Esophagus squamous epithelium (tissue), 5 donors: ENCODE measurements at regions not wholly inside any gene's neighbourhood (a gene's known extent, or its start where the extent isn't known, plus 50 kb on each side); places are given as distances from the start of the nearest gene placed in this dataset.

Experiments used
- DNase-seq: peaks from one replicate; lab custom pipeline; 2025; lab: John Stamatoyannopoulos, UW
- H3K27ac ChIP-seq, 4 donors: fragments of 200-600 bp; sonication (generic); one replicate each; pipeline ENCODE4 v1.5.1; 2016 to 2019; ENCODE audit warnings: mild to moderate bottlenecking in 1 of 4
- H3K27me3 ChIP-seq, 4 donors: fragments of 200-600 bp; sonication (generic); 1 replicate in 3 of 4; 2 replicates in 1 of 4; pipeline versions ENCODE4 v1.5.1 to v1.6.0; 2017 to 2021; ENCODE audit warnings: antibody characterized with exemption in 1 of 4
- H3K36me3 ChIP-seq, 3 donors: fragments of 200-600 bp; sonication (generic); one replicate each; pipeline ENCODE4 v1.5.1; 2016 to 2019
- H3K4me1 ChIP-seq, 3 donors: fragments of 200-600 bp; sonication (generic); one replicate each; pipeline ENCODE4 v1.5.1; 2017 to 2019
- H3K4me3 ChIP-seq, 4 donors: fragments of 200-600 bp; sonication (generic); 1 replicate in 3 of 4; 2 replicates in 1 of 4; pipeline ENCODE4 v1.5.1; 2016 to 2019; ENCODE audit warnings: mild to moderate bottlenecking in 2 of 4, moderate library complexity in 1 of 4
- H3K9me3 ChIP-seq, 3 donors: fragments of 200-600 bp; sonication (generic); one replicate each; pipeline ENCODE4 v1.5.1; 2016 to 2019
- CTCF ChIP-seq, 6 experiments: fragments of 450-650 bp in 4 of 6; fragments of 200-600 bp in 2 of 6; sonication (generic) in 2 of 6; IDR thresholded peaks; one replicate each; pipeline ENCODE4 v1.5.1; 2016 to 2019; ENCODE audit warnings: antibody characterized with exemption in 6 of 6, mild to moderate bottlenecking in 4 of 6, moderate library complexity in 4 of 6
- POLR2A ChIP-seq, 4 donors: fragments of 450-650 bp; IDR thresholded peaks; one replicate each; pipeline ENCODE4 v1.6.1; 2017; ENCODE audit warnings: antibody characterized with exemption in 4 of 4, mild to moderate bottlenecking in 4 of 4, moderate library complexity in 3 of 4
- WGBS, 2 donors: methylation state at CpG; one replicate each; pipeline ENCODE4 v1.1.5; 2018; 5-methylcytosine and 5-hydroxymethylcytosine counted together
- intact Hi-C: fragments of 100-400 bp; cut with DNase I; formaldehyde crosslinking; loops from one replicate; pipeline ENCODE4 v1.15.0; 2022
- donor health status: DM: yes; HTN: yes; CAD: no.

- Histone ChIP-seq H3K36me3 (no peaks in the 10 kb centered on the region), H3K4me1 (peaks cover 0 to 9% (median 7%) of the 10 kb centered on the region in 3 donors), H3K27ac (no peak overlapping the region), H3K27me3 (no peaks in the 10 kb centered on the region), H3K9me3 (no peaks in the 10 kb centered on the region), H3K4me3 (no peak overlapping the region)
- WGBS, 2 donors = 75 to 100% methylated on average over 1 to 2 of the region's 2 CpGs
- no peak for DNase-seq
- no peak for TF ChIP-seq POLR2A (IDR thresholded peaks at IDR 0.05)
- no peak for TF ChIP-seq CTCF (IDR thresholded peaks at IDR 0.05)
- intact Hi-C loops = no loop called here
Observed at GRCh38 chr6:144986271-144986670, 701.1 kb downstream of the UTRN start.

GRCh38 chr6:144989319-144990107 is 704.4 kb downstream of the UTRN start:
- no peak overlapping the region for H3K4me3 ChIP-seq
- H3K27ac ChIP-seq = no peak overlapping the region
- H3K4me1 ChIP-seq = peaks cover 0 to 9% (median 7%) of the 10 kb centered on the region in 3 donors
- no peak for DNase-seq
- 20 to 26% methylated on average over 5 of the region's 5 CpGs for WGBS, 2 donors
- no peaks in the 10 kb centered on the region for H3K27me3 ChIP-seq
- no peak for TF ChIP-seq POLR2A (IDR thresholded peaks at IDR 0.05)
- TF ChIP-seq CTCF (IDR thresholded peaks at IDR 0.05) = no peak
- H3K9me3 ChIP-seq = no peaks in the 10 kb centered on the region
- intact Hi-C loops = no loop called here
- no peaks in the 10 kb centered on the region for H3K36me3 ChIP-seq

- intact Hi-C loops = no loop called here
- Histone ChIP-seq H3K4me1 (peaks cover 0 to 9% (median 7%) of the 10 kb centered on the region in 3 donors), H3K4me3 (no peak overlapping the region), H3K27ac (no peak overlapping the region), H3K36me3 (no peaks in the 10 kb centered on the region), H3K9me3 (no peaks in the 10 kb centered on the region), H3K27me3 (no peaks in the 10 kb centered on the region)
- no peak for TF ChIP-seq POLR2A (IDR thresholded peaks at IDR 0.05)
- TF ChIP-seq CTCF (IDR thresholded peaks at IDR 0.05) = no peak
- WGBS, 2 donors = 65 to 72% methylated on average over 3 of the region's 3 CpGs
- no peak for DNase-seq
Observed at GRCh38 chr6:144990784-144991183, 705.6 kb downstream of the UTRN start.

GRCh38 chr6:144993870-144994269 is 708.7 kb downstream of the UTRN start:
- Histone ChIP-seq H3K27me3 (no peaks in the 10 kb centered on the region), H3K4me3 (no peak overlapping the region), H3K9me3 (no peaks in the 10 kb centered on the region), H3K4me1 (peaks cover 0 to 8% (median 6%) of the 10 kb centered on the region in 3 donors), H3K27ac (no peak overlapping the region), H3K36me3 (no peaks in the 10 kb centered on the region)
- 58 to 73% methylated on average over 3 of the region's 3 CpGs for WGBS, 2 donors
- no peak for TF ChIP-seq CTCF (IDR thresholded peaks at IDR 0.05)
- TF ChIP-seq POLR2A (IDR thresholded peaks at IDR 0.05) = no peak
- intact Hi-C loops = no loop called here
- no peak for DNase-seq

- Histone ChIP-seq H3K36me3 (no peaks in the 10 kb centered on the region), H3K27ac (no peak overlapping the region), H3K9me3 (no peaks in the 10 kb centered on the region), H3K27me3 (no peaks in the 10 kb centered on the region), H3K4me3 (no peak overlapping the region), H3K4me1 (no peaks in the 10 kb centered on the region)
- TF ChIP-seq CTCF (IDR thresholded peaks at IDR 0.05) (no peak), POLR2A (IDR thresholded peaks at IDR 0.05) (no peak)
- 66 to 68% methylated on average over 3 of the region's 3 CpGs for WGBS, 2 donors
- DNase-seq = no peak
- intact Hi-C loops = no loop called here
Observed at GRCh38 chr6:144997996-144998395, 712.9 kb downstream of the UTRN start.
